Kidney (tissue), 13 donors: ENCODE measurements at regions not wholly inside any gene's neighbourhood (a gene's known extent, or its start where the extent isn't known, plus 50 kb on each side); places are given as distances from the start of the nearest gene placed in this dataset.
A peak's percentile ranks its signal among the peaks of the same experiment; 100 is the strongest.

ENCODE experiments used
- DNase-seq, 5 donors: peaks; one replicate each; pipeline ENCODE4 v3.0.0-alpha.2; 2013 to 2020
- FAIRE-seq: peaks from 2 replicates; lab custom pipeline; 2012; peaks lifted over from hg19 to GRCh38; lab: Jason Lieb, UNC
- H3K27ac ChIP-seq, 2 donors: one replicate each; pipeline ENCODE4 v1.7.0; 2013; ENCODE audit warnings: low read depth in 2 of 2, low read length in 2 of 2, inconsistent platforms in 1 of 2
- H3K27me3 ChIP-seq: one replicate; pipeline ENCODE4 v1.7.1; 2013; ENCODE audit warnings: low read length, inconsistent platforms; ENCODE audit not compliant: control insufficient read depth, insufficient read depth
- H3K36me3 ChIP-seq, 3 donors: one replicate each; pipeline versions ENCODE4 v1.7.0 to v1.7.1; 2013; ENCODE audit warnings: low read length in 3 of 3, control low read depth in 1 of 3, inconsistent platforms in 1 of 3; ENCODE audit not compliant: insufficient read depth in 3 of 3, control insufficient read depth in 2 of 3
- H3K4me1 ChIP-seq, 3 donors: one replicate each; pipeline versions ENCODE4 v1.7.0 to v1.7.1; 2013; ENCODE audit warnings: low read length in 3 of 3, inconsistent platforms in 1 of 3, low read depth in 1 of 3; ENCODE audit not compliant: control insufficient read depth in 2 of 3, insufficient read depth in 2 of 3
- H3K4me3 ChIP-seq, 3 donors: one replicate each; pipeline versions ENCODE4 v1.7.0 to v1.8.1; 2013; ENCODE audit warnings: low read length in 3 of 3, control low read depth in 1 of 3, inconsistent platforms in 1 of 3
- H3K9ac ChIP-seq, 3 donors: one replicate each; pipeline versions ENCODE4 v1.7.0 to v1.7.1; 2013; ENCODE audit warnings: low read length in 3 of 3, control low read depth in 1 of 3, inconsistent platforms in 1 of 3
- H3K9me3 ChIP-seq, 3 donors: one replicate each; pipeline versions ENCODE4 v1.7.0 to v1.7.1; 2013; ENCODE audit warnings: low read length in 3 of 3, control low read depth in 1 of 3, inconsistent platforms in 1 of 3; ENCODE audit not compliant: control insufficient read depth in 2 of 3, insufficient read depth in 1 of 3
- intact Hi-C: fragments of 100-400 bp; cut with DNase I; formaldehyde crosslinking; loops from one replicate; pipeline ENCODE4 v1.11.1; 2022
- TF ChIP-seq, protein P1 (sequence below): IDR thresholded peaks from 3 replicates; pipeline ENCODE4 v1.5.1; 2012; ENCODE audit warnings: mild to moderate bottlenecking, moderate library complexity, borderline replicate concordance; ENCODE audit not compliant: insufficient read depth; ENCODE audit errors: extremely low read depth
- donor health status: control.
- donor health status: control.
- donor health status: control.
- donor health status: control.
- donor health status: control.
- donor health status: DM: yes; HTN: yes; CAD: no.
- donor health status: Normal renal cell carcinoma (clear cell type).

DNA sequence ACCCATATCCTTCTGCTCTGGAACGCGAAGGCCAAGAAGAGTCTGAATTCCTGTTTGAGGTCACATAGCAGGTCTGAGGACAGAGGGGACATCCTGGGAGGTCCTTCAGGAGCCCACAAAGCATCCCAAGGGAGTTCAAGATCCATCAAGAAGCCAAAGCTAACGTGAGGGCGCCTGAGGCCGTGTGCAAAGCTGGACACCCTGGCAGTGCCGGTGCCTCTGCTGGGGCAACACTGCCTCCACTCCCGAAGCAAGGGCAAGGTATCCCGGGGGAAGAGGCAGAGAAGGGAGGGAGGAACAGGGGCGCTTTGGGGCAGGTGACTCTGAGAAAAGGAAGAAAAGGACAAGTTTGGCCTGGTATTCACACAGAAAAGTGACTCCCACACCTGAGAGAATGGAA, 50.3 kb upstream of the CDON start:
- H3K4me3 ChIP-seq: no peak overlapping the region
- no peak for DNase-seq
- intact Hi-C loops: no loop called here
- peaks cover 3 to 20% (median 18%) of the 10 kb centered on the region in 3 donors for H3K4me1 ChIP-seq
- no peak overlapping the region for H3K27ac ChIP-seq
- H3K36me3 ChIP-seq: no peaks in the 10 kb centered on the region
- H3K9me3 ChIP-seq: no peaks in the 10 kb centered on the region
- no peak overlapping the region for H3K9ac ChIP-seq
- no peak for FAIRE-seq
- no peaks in the 10 kb centered on the region for H3K27me3 ChIP-seq
- TF ChIP-seq, protein P1, sequence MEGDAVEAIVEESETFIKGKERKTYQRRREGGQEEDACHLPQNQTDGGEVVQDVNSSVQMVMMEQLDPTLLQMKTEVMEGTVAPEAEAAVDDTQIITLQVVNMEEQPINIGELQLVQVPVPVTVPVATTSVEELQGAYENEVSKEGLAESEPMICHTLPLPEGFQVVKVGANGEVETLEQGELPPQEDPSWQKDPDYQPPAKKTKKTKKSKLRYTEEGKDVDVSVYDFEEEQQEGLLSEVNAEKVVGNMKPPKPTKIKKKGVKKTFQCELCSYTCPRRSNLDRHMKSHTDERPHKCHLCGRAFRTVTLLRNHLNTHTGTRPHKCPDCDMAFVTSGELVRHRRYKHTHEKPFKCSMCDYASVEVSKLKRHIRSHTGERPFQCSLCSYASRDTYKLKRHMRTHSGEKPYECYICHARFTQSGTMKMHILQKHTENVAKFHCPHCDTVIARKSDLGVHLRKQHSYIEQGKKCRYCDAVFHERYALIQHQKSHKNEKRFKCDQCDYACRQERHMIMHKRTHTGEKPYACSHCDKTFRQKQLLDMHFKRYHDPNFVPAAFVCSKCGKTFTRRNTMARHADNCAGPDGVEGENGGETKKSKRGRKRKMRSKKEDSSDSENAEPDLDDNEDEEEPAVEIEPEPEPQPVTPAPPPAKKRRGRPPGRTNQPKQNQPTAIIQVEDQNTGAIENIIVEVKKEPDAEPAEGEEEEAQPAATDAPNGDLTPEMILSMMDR: no peak

DNA sequence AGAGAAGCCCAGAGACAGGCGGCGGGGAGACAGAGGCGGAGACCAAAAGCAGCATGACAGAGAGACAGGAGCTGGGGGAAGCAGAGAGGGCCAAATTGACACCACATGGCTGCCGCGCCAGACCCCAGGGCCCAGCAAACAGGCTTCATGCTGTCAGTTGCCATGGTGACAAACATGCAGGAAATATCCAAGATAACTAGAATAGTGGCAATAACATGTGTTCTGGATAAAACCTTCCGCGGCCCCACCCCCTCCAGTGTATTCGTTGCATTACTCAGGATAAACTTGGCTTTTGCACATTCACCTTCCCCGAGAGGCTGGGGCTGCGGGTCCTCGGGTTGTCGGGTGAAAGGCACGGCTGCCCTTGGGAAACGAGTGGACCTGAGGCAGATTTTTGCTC, 49.9 kb upstream of the CDON start:
- TF ChIP-seq, protein P1: no peak
- Histone ChIP-seq H3K4me1 (peaks cover 3 to 20% (median 18%) of the 10 kb centered on the region in 3 donors), H3K4me3 (no peak overlapping the region), H3K36me3 (no peaks in the 10 kb centered on the region), H3K9me3 (no peaks in the 10 kb centered on the region), H3K27me3 (no peaks in the 10 kb centered on the region), H3K27ac (no peak overlapping the region), H3K9ac (no peak overlapping the region)
- FAIRE-seq (no peak), DNase-seq (peak in 2 of 5 donors; percentile 68 to 93)
- intact Hi-C loops: no loop called here
